HL-60 (cell line): ENCODE measurements at regions not wholly inside any gene's neighbourhood (a gene's known extent, or its start where the extent isn't known, plus 50 kb on each side); places are given as distances from the start of the nearest gene placed in this dataset.

Experiments used
- DNase-seq, 2 experiments: peaks; one replicate each; pipeline ENCODE4 v3.0.0-alpha.2; 2010 to 2020; ENCODE audit warnings: low read depth in 1 of 2, low spot score in 1 of 2
- H3K27ac ChIP-seq: fragments of 250-450 bp; sonication (Bioruptor Pico); replicated peaks from 2 replicates; pipeline ENCODE4 v1.5.1; 2020; ENCODE audit warnings: mild to moderate bottlenecking, moderate library complexity
- H3K27me3 ChIP-seq: fragments of 250-450 bp; sonication (Bioruptor Pico); 2 replicates; pipeline ENCODE4 v1.5.1; 2021; ENCODE audit warnings: mild to moderate bottlenecking, moderate library complexity; ENCODE audit not compliant: insufficient read depth, poor library complexity, severe bottlenecking
- H3K4me3 ChIP-seq: replicated peaks from 2 replicates; pipeline ENCODE4 v1.5.1; 2011; ENCODE audit warnings: mild to moderate bottlenecking, control low read depth, low read length; ENCODE audit not compliant: insufficient read depth
- GABPA ChIP-seq: IDR thresholded peaks from 2 replicates; pipeline ENCODE4 v1.6.1; 2012; ENCODE audit warnings: low read depth
- POLR2AphosphoS5 ChIP-seq: IDR thresholded peaks from 2 replicates; pipeline ENCODE4 v1.6.1; 2012; ENCODE audit warnings: low read depth
- REST ChIP-seq: IDR thresholded peaks from 2 replicates; pipeline ENCODE4 v1.6.1; 2012; ENCODE audit warnings: low read depth; ENCODE audit not compliant: insufficient replicate concordance
- SPI1 ChIP-seq: IDR thresholded peaks from 2 replicates; pipeline ENCODE4 v1.6.1; 2012; ENCODE audit warnings: low read depth, mild to moderate bottlenecking, borderline replicate concordance
- TF ChIP-seq, protein P1 (sequence below): IDR thresholded peaks from one replicate; pipeline ENCODE4 v1.5.1; 2011; ENCODE audit warnings: low read length, control low read depth, inconsistent platforms; ENCODE audit not compliant: insufficient read depth

DNA sequence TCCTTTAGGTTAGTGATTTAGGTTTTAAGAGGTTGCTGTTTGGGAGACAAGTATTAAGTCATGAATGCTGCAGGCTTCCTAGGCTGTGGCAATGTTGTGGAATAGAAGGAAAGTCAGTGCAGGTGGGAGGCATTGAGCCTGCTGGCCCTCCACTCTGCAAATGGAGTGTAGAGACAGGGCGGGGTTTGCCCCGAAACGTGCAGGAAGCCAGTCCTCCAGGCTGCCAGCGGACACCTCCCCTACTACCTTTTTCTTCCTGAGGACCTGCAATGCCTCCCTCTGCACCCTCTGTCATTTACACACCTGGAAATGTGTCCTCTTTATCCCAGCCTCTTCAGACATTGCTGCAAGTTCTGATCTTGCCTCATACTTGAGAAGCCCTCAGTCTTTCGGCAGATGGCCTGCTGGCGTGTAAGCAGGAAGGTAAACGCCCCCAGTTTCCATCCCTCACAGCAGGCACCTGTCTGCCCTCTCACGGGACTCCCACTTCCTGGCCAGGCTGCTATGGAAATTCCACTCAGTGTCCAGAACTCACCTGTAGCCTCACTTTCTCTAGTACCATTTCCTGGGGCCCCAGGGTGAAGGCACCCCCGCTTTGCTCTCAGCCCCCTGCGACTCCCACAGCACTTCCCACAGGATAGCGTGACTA, 81.6 kb upstream of the BOD1 start:
- no peak for DNase-seq
- Histone ChIP-seq H3K4me3 (no peak overlapping the region), H3K27me3 (no peaks in the 10 kb centered on the region), H3K27ac (no peak overlapping the region)
- TF ChIP-seq GABPA (no peak), SPI1 (no peak), POLR2AphosphoS5 (no peak), REST (no peak)
- TF ChIP-seq, protein P1, sequence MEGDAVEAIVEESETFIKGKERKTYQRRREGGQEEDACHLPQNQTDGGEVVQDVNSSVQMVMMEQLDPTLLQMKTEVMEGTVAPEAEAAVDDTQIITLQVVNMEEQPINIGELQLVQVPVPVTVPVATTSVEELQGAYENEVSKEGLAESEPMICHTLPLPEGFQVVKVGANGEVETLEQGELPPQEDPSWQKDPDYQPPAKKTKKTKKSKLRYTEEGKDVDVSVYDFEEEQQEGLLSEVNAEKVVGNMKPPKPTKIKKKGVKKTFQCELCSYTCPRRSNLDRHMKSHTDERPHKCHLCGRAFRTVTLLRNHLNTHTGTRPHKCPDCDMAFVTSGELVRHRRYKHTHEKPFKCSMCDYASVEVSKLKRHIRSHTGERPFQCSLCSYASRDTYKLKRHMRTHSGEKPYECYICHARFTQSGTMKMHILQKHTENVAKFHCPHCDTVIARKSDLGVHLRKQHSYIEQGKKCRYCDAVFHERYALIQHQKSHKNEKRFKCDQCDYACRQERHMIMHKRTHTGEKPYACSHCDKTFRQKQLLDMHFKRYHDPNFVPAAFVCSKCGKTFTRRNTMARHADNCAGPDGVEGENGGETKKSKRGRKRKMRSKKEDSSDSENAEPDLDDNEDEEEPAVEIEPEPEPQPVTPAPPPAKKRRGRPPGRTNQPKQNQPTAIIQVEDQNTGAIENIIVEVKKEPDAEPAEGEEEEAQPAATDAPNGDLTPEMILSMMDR = no peak

- TF ChIP-seq, protein P1 = no peak
- TF ChIP-seq REST = no peak
- no peak for TF ChIP-seq POLR2AphosphoS5
- TF ChIP-seq SPI1 = no peak
- no peak for TF ChIP-seq GABPA
- Histone ChIP-seq H3K4me3 (no peak overlapping the region), H3K27me3 (no peaks in the 10 kb centered on the region), H3K27ac (no peak overlapping the region)
- DNase-seq = no peak
Measured at GRCh38 chr5:173699966-173700365, 83.5 kb upstream of the BOD1 start.

DNA sequence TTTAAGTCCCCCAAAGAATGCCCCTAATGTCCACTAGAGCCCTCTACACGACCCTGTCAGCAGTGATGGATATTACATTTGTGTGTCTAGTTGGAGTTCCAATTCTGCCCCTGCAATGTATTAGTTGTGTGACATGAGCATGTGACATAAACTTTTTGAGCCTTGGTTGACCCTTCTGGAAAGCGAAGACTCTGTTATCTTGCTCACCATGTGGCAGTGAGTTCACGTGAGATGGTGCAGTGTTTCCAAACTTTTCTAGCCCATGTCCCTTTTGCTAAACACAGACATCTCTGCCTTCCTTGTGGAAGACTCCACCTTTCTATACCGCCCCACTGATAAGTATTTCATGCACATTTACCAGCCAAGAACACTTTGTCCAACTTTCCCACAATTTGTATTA, 87.0 kb upstream of the BOD1 start:
- Histone ChIP-seq H3K27me3 (no peaks in the 10 kb centered on the region), H3K4me3 (no peak overlapping the region), H3K27ac (no peak overlapping the region)
- no peak for DNase-seq
- TF ChIP-seq, protein P1 = no peak
